Fibroblast of skin of right quadriceps (primary cell): ENCODE measurements at regions not wholly inside any gene's neighbourhood (a gene's known extent, or its start where the extent isn't known, plus 50 kb on each side); places are given as distances from the start of the nearest gene placed in this dataset.

Source experiments
- DNase-seq: peaks from one replicate; pipeline ENCODE4 v3.0.0-alpha.2; 2013

DNA sequence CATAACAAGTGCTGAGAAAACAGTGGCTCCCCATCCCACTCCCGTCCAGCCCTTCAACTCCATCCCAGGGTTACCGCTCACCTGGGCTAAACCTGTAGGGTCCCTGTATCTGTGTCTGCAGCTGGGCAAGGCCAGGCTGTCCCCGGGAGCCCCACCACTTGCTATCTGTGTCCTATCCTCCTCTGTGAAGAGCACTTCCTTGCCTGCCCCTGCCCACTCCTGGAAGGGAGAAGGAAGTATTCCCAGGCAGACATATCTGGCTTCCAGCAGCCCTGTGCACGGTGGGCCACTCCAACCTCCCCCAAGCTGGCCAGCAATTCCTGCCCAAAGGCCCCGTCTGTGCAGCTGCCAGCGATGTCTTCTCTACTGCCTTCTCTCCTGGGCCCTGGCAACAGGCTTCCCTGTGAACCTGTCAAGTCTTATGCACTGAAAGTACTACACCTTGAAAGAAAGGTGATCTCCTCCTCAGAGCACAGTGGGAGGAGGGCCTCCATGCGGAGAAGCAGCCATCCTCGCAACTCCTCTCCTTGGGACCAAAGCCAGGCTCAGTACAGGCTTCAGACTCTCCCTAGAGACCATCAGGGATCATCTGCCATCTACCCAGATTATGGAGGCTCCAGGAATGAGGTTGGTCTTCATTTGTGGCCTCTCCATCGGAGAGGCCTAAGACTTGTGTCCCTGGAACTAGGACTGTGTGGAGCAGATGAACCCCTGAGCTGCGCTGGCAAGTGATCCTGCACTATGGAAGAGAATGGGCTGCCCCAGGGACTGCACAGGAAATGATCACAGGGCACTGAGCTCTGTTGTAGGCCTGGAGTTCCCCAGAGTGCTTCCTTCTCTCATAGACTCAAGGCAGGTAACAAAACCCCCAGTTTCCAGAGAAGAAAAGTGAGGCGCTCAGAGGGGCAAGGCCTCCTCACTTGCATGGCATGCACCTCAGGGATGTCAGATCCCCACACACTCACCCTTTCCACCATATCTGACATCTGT is 663.6 kb downstream of the BCL11B start:
- DNase-seq: no peak

DNA sequence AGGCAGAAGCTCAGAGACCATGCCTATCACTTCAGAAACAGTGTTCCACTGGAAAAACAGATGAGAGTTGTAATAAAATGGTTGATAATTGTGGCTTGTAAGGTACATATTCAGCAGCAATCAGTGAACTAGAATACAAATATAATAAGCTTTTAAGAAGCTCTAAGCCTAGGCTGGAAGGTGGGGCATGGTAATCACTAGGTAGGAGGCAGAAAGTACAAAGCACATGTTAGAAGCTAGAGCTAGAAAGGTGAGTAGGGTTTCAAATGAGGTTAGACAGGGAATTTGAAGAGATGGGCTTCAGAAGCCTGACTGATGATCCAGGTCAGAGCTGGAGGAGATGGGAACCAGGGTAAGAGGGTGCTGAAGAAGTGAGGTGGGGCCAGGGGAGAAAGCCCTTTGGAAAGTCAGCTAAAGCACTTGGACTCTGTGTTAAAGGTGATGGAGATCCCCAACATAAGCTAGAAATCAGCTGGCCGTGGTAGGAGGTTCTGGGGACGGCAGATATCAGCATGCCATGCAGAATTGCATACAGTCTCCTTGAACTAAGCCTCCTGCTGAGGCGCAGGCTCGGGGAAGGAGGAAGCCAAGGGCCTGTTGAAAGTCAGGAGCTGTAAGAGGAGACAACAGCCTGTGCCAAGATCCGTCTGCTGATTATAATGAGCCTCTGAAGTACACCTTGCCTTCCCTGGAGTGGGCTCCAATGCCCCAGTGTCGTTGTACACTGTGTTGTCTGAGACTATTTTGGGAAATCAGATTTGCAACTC is 659.4 kb downstream of the BCL11B start:
- DNase-seq: no peak

DNA sequence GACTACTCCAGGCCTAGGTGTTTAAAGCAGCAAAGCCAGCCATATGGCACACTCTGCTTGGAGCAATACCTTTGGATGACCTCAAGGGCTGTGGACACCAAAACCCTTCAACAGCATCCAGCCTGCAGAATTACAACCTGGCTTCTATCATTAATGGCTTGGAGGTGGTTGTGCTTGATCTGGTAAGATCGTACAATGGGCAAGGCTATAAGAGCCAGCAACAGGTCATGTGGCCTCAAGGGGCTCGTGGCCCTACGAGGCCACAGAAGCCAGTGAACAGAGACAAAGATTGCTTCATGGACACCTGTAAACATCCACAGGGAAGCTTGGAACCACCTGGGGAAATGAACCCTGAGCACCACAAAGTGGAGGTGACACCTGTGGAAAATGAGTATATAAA is 657.3 kb downstream of the BCL11B start:
- DNase-seq: no peak

DNA sequence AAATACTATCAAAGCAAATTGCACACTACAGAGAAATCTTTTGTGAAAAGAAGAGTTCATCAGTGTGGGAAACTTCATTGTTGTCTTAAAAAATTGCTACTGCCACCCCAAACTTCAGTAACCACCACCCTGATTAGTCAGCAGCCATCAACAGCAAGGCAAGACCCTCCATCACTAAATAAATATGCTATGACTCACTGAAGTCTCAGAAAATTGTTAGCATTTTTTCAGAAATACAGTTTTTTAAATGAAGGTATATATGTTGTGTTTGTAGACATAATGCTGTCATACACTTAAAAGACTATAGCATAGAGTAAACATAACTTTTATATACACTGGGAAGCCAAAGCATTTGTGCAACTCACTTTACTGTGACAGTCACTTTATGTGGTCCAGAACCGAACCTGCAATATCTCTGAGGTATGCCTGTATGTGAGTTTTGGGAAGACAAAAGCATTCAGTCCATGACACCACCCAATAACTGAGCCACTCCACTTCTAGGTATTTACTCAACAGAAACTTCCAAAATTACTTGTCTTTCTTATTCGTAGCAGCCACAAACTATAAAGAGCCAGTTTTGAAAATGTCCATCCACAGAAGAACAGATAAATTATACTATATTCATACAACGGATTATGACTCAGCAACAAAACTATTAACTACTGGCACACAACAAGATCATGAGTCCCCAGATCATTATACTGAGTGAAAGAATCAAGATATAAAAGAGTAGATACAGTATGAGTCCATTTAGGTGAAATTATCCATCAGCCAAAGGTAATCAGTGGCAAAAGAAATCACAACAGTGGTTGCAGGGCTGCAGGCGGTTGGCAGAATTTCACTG is 649.6 kb downstream of the BCL11B start:
- DNase-seq: peak; percentile 77

DNA sequence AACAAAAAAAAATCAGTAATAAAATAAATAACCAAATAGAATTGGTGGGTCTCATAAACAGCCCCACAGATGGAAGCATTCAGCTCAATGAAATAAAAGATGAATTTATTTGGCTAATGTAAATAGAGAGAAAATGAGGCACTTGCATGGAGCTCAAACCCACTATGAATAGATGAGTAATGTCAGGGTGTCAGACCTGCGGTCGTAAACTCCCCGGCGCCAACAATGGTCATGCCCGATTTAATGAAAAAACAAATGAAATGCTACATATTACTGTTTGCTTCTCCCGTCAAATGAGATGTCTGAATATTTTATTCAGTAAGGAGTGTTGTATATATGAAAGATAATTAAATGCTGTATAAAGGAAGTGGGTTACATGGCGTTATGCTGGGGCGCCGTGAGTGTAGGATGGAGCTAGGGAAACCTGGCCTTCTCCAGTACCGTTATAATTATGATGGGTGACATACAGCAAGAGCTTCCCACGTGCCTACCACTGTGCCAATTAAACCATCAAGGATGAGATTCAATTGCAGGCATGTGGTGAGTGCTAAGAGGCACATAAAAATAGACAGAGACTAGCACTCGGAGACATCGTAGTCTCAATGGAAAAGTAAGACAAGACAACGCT is 648.1 kb downstream of the BCL11B start:
- DNase-seq: no peak

DNA sequence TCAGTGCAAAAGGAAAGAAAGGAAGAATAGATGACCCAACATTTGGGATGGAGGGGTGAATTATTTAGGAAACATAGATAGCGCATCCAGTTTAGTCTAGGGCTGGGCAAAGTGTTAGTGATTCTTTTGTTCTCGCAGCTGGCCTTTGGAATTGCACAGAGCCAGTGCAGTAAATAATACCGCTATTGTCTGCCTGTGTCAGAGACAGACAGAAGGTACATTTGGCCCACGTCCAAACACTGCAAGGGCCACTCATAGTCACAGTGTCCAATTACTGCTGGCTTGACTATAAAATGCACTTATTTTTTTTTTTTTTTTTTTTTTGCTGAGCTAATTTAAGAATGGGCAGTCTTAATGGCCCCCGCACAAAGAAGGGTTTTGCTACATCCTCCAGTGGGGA is 638.6 kb downstream of the BCL11B start:
- no peak for DNase-seq

DNA sequence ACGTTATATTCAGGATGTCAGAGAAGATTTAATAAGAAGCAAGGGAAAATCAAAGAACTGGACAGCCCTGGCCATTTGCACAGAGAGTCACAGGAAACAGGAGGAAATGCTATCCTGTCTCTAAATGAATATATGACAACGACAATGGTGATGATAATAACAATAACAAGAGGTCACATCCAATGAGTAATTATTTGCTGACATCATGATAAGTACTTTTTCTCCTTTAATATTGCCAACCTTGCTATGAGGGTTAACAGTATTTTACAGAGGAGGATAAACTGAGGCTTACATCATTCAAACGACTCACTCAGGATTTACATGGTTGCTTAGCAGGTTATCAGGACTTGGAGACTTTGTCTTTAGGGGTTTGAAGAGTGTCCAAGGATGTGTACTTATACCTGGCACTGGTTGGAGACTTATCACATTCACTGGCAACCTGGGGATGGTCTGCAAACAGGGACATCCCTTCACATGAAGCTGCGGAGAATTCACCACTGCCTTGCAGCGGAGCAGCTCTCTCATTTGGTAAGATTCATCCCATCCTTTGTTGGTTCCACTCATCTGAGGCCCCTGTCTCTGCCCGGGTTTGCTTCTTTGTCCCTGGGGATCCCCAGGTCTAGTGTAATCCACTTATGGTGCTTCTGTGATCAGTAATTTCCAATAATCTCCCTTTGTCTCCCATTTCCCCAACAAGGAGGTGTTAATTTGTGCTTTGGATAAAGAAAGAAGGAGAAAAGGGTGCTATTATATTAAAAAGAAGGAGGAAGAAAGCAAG is 637.8 kb downstream of the BCL11B start:
- DNase-seq: no peak

DNA sequence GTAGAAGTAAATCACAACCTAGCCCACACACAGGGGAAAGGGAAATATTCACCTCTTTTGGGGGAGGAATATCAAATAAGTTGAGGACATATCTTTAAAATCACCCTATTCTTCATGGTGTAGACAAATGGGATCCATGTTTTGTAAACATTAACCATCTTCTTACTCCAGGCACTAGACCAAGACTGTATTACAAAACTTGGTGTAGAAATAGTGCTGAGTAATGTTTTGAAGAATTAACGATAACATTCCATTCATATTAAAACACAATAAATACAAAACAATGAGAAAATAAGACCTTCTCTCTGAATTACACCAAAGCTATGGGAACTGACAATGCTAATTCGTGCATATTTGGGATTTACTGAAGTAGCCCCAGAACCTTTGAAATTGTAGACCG is 633.6 kb downstream of the BCL11B start:
- DNase-seq: no peak

DNA sequence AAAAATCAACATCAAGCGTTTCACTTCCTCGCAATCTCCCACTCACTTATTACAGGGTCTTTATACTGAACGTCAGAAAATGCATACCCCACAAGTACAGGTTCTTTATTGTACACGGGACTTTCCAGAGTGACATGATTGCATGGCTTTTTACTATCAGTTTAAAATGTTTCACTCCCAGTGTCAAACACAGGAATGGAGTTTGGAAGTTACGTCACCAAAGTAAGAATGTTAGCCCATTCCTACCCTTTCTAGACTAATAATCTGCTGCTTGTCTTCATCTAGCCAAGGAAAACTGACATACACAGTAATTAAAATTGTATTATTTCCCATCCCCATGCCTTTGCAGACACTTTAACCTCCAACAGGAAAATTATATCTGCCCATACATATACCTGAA is 624.2 kb downstream of the BCL11B start:
- DNase-seq: no peak

DNA sequence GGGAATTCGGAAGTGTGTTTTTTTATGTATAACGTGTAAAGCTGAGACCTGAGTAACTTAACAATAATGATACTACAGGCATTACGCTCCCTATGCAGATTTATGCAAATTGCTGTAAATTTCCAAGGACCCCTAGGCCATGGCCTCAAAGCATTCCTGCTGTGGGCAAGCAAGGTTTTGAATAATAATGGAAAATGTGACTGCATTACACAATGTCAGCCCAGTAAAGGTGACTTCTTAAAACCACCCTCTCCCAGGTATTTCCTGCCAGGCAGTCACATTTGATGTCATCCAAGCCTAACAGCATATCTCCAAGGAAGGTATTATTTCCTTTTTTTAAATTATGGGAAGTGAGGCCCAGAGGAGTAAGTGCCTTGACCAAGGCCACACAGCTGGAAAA is 621.0 kb downstream of the BCL11B start:
- no peak for DNase-seq

DNA sequence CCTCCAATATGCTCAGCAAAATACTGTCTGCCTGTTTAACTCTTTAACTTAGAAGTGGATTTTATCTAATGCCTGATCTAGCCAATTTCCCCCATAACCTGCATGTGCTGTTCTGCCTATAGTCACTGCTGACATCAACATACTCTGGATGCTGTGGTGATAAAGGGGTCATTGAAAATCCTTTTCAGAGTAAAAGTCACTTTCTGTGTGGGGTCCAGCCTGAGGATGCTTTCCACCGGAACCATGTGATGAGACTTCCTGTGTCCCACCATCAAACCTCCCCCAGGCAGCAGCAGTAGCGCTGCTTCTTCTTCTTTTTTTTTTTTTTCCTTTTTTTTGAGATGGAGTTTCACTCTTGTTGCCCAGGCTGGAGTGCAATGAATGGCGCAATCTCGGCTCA is 607.0 kb downstream of the BCL11B start:
- no peak for DNase-seq

DNA sequence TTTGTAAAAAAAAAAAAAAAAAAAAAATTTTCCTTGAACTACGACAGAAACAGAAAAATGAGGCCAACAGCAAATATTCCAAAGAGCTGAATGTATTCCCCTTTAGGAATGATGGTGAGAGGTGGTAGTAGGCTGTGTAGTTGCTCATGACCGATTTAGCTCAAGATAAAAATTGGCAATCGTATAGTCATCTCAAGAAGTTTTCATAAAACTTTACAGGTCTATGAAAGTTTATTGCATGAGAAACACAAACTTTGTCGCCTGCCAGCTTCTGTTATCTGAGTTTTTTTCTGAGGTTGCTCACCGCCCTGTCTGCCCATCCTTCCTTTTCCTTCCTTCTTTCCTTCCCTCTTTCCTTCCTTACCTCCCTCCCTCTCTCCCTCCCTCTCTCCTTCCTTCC is 605.5 kb downstream of the BCL11B start:
- DNase-seq: no peak

DNA sequence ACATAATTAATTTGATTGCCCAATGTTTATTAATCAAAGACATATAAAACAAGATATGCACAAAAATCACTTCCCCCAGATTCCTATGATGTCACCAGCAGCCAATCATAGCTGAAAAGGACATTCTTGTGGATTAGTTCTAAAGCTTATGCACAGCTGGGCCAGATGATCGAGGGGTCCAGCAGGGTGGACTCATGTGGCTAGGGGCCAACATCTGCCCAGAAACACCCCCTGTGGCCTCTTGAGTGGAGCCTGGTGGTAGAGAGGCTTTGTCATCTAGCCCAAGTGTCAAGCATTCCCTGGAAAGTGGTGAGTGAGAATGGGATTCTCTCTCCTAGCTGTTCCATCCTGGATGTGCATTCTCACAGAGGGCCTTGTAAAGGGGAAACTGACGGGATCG is 590.0 kb downstream of the BCL11B start:
- DNase-seq: no peak

DNA sequence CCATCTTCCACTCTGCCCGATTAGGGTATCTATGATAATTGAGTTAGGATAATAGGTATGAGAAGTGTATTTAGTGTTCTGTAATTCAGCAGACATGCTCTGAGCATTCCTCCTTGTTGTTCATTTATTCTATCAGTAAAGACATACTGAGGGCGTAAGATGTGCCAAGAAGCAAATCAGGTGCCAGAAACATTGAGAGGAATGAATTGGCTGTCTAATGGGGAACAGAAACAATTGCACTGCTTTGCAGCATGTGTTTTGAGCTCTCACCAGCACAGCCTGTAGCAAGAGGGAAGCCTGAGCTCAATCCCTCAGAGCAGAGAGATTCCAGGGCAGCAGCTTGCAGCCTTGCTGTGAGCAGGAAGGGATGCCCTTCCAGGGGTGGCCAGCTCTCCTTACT is 589.3 kb downstream of the BCL11B start:
- no peak for DNase-seq

DNA sequence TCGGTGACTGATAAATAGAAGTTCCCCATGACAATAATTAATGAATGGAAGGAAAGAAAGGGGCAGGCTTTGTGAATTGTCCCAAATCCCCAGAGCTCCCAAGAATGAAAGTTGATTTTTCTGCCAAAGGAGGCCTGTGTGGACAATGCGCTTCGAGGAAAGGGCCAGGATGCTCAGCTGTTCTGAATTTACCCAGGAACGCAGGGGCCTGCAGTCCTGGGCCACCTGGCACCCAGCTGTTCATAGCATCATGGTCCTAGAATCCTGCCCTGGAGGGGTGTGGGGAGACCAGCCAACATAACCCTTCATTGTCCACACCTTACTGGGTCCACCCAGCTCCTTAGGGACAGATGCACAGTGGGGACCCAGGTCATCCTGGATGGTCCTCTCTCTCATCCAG is 587.5 kb downstream of the BCL11B start:
- no peak for DNase-seq

DNA sequence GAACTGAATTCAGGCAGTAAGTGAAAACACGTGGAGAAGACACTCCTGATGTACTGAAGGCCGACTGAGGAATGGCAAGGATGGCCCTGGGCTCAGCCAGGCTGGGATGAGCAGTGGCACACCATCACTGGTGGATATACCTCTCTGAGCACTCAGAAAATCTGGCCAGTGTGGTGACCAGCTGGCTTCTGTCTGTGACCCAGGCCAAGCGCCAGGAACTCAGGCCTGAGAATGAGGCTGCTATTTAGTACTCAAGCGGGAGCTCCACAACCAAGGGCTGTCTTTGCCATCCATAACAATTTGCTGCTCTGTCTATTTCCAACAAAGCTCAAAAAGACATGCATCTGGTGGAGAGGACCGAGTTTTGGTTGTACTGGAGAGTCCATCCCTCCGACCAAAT is 586.3 kb downstream of the BCL11B start:
- DNase-seq: no peak

DNA sequence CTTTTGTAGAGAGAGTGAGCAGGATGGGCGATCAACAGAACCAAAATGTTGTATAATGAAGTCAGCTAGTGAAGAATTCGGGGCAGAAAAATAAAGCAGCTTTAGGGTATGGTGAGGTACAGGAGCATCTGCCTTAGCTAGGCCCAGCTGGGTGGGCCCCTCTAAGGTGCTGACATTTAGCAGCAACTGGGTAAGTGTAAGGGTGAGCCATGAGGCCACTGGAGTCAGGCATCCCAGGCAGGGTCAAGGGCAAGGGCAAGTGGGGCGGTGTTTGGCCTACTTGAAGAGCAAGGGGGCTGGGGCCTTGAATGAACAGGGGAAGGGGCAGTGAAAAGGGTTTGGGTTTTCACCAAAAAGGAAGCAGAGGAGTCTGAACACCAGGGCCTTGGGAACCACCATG is 583.6 kb downstream of the BCL11B start:
- DNase-seq: no peak

DNA sequence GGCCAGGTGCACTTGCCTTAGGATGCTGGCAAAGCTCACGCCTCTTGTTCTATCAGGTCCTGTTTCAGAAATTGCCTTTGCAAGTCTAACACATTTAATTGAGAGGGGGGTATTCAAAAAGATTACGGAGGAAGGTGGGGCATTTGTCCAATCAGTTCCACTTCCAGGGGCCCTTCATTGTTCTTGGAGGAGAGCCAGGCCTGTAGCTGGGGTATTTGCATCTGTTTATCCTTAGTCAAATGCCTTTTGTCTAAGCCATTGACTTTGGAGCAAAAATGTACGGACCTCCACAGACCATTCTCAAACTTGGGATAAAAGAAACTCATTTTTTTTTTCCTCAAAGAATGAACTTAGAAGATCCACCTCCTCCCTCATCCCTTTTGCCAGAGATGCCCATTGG is 582.0 kb downstream of the BCL11B start:
- DNase-seq: no peak

DNA sequence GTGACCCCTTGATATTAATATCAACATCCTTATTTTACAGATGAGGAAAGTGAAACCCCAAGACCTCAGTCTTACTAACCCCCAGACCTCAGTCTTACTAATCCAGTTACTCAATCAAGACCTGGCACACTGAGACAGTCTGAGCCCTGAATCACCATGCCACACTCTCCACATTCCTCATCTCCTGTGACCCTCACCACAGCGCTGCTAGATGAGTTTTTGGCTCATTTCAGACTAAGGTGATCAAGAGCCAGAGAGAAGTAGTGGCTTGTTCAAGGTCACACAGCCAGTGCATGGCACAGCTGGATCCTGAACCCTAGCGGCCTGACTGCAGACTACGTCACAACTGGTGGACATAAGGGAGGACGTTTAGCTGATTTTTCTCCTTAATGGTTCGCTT is 579.2 kb downstream of the BCL11B start:
- no peak for DNase-seq

DNA sequence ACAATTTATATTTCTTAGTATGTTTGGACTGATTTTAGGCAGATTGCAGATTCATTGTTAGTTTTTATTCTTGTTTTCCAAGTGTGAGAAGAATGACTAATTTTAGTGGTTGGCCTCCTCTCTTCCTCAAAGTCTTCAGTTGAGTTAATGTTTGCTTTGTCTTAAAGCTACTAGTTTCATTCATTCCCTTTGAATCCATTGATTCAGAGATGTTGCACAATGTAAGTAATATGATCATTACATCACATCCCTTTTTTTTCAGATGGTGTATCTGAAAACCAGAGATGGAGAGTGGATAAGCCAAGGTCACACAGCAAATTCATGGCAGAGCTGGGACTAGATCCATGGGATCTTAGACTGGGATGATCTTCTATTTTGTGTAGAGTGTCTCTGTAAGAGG is 577.5 kb downstream of the BCL11B start:
- no peak for DNase-seq

DNA sequence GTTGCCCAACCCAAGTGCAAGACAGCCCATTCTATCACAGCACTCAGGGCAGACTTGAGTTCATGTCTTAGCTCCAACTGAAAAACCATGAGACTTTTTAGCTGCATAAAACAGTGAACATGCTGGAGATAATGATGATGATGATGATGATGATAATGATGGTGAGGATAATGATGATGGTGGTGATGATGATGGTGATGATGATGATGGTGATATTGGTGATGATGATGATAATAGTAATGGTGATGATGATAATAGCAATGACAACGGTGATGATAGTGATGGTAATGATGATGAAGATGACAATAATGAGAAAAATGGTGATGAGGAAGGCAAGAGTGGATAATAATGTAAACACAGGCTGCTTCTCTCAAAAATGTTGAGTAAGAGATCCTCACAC is 576.2 kb downstream of the BCL11B start:
- no peak for DNase-seq

DNA sequence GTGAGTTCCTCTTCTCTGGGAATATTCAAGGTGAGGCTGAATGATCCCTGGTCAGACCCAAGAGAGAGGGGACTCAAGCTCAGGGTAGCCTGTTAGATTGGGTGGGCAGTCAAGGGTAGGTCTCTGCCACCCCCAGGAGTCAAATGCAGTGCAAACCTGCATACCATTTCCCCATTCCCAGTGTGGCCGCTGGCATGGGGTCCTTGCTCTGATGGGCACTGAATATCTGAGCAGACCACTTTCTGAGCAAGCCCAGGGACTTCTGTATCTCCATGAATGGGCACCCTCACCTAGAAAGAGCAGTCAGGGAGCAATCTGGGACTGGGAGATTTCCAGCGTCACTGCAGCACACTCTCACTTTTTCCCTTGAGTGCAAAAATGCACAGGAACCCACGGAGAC is 573.7 kb downstream of the BCL11B start:
- DNase-seq: no peak
